HCT116 (cell line): ENCODE measurements at regions not wholly inside any gene's neighbourhood (a gene's known extent, or its start where the extent isn't known, plus 50 kb on each side); places are given as distances from the start of the nearest gene placed in this dataset.

ENCODE experiments used
- CBX3 ChIP-seq: IDR thresholded peaks from 2 replicates; pipeline ENCODE4 v1.6.1; 2012; ENCODE audit warnings: low read depth
- CEBPB ChIP-seq: IDR thresholded peaks from 2 replicates; pipeline ENCODE4 v1.6.1; 2012; ENCODE audit warnings: low read depth
- CTCF ChIP-seq, 3 experiments: fragments of 200-600 bp in 1 of 3; sonication (generic) in 1 of 3; IDR thresholded peaks in 2 of 3; conservative IDR thresholded peaks in 1 of 3; 2 replicates each; pipeline ENCODE4 v1.5.1; 2012 to 2017; ENCODE audit warnings: low read depth in 2 of 3, low read length in 2 of 3, antibody characterized with exemption in 1 of 3, borderline replicate concordance in 1 of 3, control low read depth in 1 of 3, mild to moderate bottlenecking in 1 of 3, mixed read lengths in 1 of 3, mixed run types in 1 of 3, moderate library complexity in 1 of 3; ENCODE audit not compliant: insufficient read depth in 1 of 3
- ELF1 ChIP-seq: IDR thresholded peaks from 2 replicates; pipeline ENCODE4 v1.6.1; 2012; ENCODE audit warnings: low read depth, borderline replicate concordance
- EZH2 ChIP-seq: fragments of 200-600 bp; sonication (generic); IDR thresholded peaks from 2 replicates; pipeline ENCODE4 v1.6.1; 2017; ENCODE audit warnings: antibody characterized with exemption, mixed run types
- EZH2phosphoT487 ChIP-seq: fragments of 200-600 bp; IDR thresholded peaks from 2 replicates; pipeline ENCODE4 v1.6.1; 2018; ENCODE audit warnings: antibody characterized with exemption, borderline replicate concordance
- MAX ChIP-seq: IDR thresholded peaks from 2 replicates; pipeline ENCODE4 v1.6.1; 2012
- POLR2A ChIP-seq: IDR thresholded peaks from 2 replicates; pipeline ENCODE4 v1.7.0; 2011; ENCODE audit warnings: borderline replicate concordance; ENCODE audit not compliant: insufficient read depth, insufficient read length; ENCODE audit errors: extremely low read depth
- POLR2AphosphoS5 ChIP-seq: IDR thresholded peaks from 2 replicates; pipeline ENCODE4 v1.6.1; 2011; ENCODE audit warnings: mild to moderate bottlenecking, low read depth, low read length, moderate library complexity
- RAD21 ChIP-seq: IDR thresholded peaks from 2 replicates; pipeline ENCODE4 v1.6.1; 2012; ENCODE audit warnings: low read depth, mild to moderate bottlenecking
- REST ChIP-seq: IDR thresholded peaks from 2 replicates; pipeline ENCODE4 v1.6.1; 2012; ENCODE audit warnings: low read depth
- TCF7L2 ChIP-seq: IDR thresholded peaks from 2 replicates; pipeline ENCODE4 v1.7.0; 2011; ENCODE audit warnings: borderline replicate concordance, inconsistent platforms; ENCODE audit not compliant: insufficient read depth, insufficient read length; ENCODE audit errors: extremely low read depth
- ZNF274 ChIP-seq: fragments of 200-500 bp; sonication (Bioruptor generic); IDR thresholded peaks from 2 replicates; pipeline ENCODE4 v1.6.1; 2014; ENCODE audit warnings: mild to moderate bottlenecking, low read depth, low read length, inconsistent platforms

- TF ChIP-seq CTCF (IDR thresholded peaks at IDR 0.05 in 2 of 3, conservative IDR thresholded peaks at IDR 0.05 in 1 of 3; ENCODE audit: borderline replicate concordance in 1 of 3, insufficient read depth in 1 of 3, low read depth in 2 of 3, low read length in 2 of 3) (no peak), EZH2 (no peak), CEBPB (no peak), ZNF274 (no peak), TCF7L2 (no peak), POLR2AphosphoS5 (no peak), POLR2A (no peak), RAD21 (no peak), ELF1 (no peak), REST (no peak), MAX (no peak), EZH2phosphoT487 (no peak), CBX3 (no peak)
Observed at GRCh38 chr3:41050144-41050543, 149.2 kb upstream of the CTNNB1 start.
